HepG2 (cell line): ENCODE measurements at regions not wholly inside any gene's neighbourhood (a gene's known extent, or its start where the extent isn't known, plus 50 kb on each side); places are given as distances from the start of the nearest gene placed in this dataset.

Source experiments
- SMAD1 ChIP-seq: sonication (generic); formaldehyde crosslinking; IDR thresholded peaks from 2 replicates; pipeline ENCODE4 v1.4.0; 2020; ENCODE audit warnings: missing genetic modification reagents, low read depth, mild to moderate bottlenecking, borderline replicate concordance
- XRCC5 ChIP-seq: fragments of 200-400 bp; formaldehyde crosslinking; optimal IDR thresholded peaks from 2 replicates; pipeline ENCODE3; 2017; ENCODE audit warnings: mild to moderate bottlenecking, low read length
- ZNF331 ChIP-seq: sonication (generic); formaldehyde crosslinking; IDR thresholded peaks from 2 replicates; pipeline ENCODE4 v1.4.0; 2020; ENCODE audit warnings: missing genetic modification reagents

DNA sequence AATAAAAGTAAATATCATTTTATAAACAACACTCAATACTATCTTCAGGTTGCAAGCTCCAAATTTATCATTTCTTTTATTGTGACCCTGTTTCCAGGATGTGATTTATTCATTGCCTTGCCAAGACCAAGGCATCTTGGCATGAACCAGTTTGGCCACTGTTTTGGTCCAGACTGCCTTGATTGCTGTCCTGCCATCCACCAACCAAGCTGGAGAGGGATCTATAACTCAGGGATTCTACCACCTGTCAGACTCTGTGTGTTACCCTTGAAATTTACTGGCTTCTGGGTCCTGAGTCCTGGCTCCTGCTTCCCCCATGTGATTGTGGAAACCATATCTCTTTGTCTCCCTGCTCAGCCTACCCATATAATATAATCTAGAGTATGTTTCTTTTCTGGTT is 343.0 kb downstream of the GPAM start:
- TF ChIP-seq ZNF331 (CRISPR knock-in tag), result no peak
- TF ChIP-seq XRCC5, result no peak
- TF ChIP-seq SMAD1 (CRISPR knock-in tag), result no peak
